H1 (cell line): ENCODE measurements at regions not wholly inside any gene's neighbourhood (a gene's known extent, or its start where the extent isn't known, plus 50 kb on each side); places are given as distances from the start of the nearest gene placed in this dataset.

Source experiments
- ZNF274 ChIP-seq: IDR thresholded peaks from 2 replicates; pipeline ENCODE4 v1.7.0; 2012; ENCODE audit warnings: low read length, borderline replicate concordance; ENCODE audit errors: extremely low read depth

- TF ChIP-seq ZNF274 = no peak
- TF ChIP-seq, all 59 proteins: peak for 0
These were observed 374.3 kb downstream of the RPS24 start (continued) for GRCh38 chr10:78407966-78408365.
